Chondrocyte (in vitro differentiated cells): ENCODE measurements at regions not wholly inside any gene's neighbourhood (a gene's known extent, or its start where the extent isn't known, plus 50 kb on each side); places are given as distances from the start of the nearest gene placed in this dataset.

ENCODE experiments used
- DNase-seq: peaks from one replicate; pipeline ENCODE4 v3.0.0; 2021; ENCODE audit warnings: mixed read lengths, low spot score
- H3K27ac Mint-ChIP-seq: one replicate; pipeline ENCODE4 v1.8.0; 2021; ENCODE audit warnings: mild to moderate bottlenecking, moderate library complexity, mixed read lengths; ENCODE audit not compliant: unreplicated experiment
- H3K27me3 Mint-ChIP-seq: 2 replicates; pipeline ENCODE4 v1.8.0; 2021; ENCODE audit warnings: low read depth, mixed read lengths
- H3K36me3 Mint-ChIP-seq: 2 replicates; pipeline ENCODE4 v1.8.0; 2021; ENCODE audit warnings: low read depth, mixed read lengths
- H3K4me1 Mint-ChIP-seq: 2 replicates; pipeline ENCODE4 v1.8.0; 2021; ENCODE audit warnings: low read depth, mild to moderate bottlenecking, mixed read lengths
- H3K4me3 Mint-ChIP-seq: one replicate; pipeline ENCODE4 v1.8.0; 2021; ENCODE audit warnings: mild to moderate bottlenecking, moderate library complexity, mixed read lengths; ENCODE audit not compliant: unreplicated experiment
- H3K9me3 Mint-ChIP-seq: 2 replicates; pipeline ENCODE4 v1.8.0; 2021; ENCODE audit warnings: low read depth, mixed read lengths
- TF ChIP-seq, protein P1 (sequence below): fragments of 200-600 bp; sonication (generic); IDR thresholded peaks from 2 replicates; pipeline ENCODE4 v1.5.0; 2021; ENCODE audit warnings: antibody characterized with exemption, mild to moderate bottlenecking, moderate library complexity

DNA sequence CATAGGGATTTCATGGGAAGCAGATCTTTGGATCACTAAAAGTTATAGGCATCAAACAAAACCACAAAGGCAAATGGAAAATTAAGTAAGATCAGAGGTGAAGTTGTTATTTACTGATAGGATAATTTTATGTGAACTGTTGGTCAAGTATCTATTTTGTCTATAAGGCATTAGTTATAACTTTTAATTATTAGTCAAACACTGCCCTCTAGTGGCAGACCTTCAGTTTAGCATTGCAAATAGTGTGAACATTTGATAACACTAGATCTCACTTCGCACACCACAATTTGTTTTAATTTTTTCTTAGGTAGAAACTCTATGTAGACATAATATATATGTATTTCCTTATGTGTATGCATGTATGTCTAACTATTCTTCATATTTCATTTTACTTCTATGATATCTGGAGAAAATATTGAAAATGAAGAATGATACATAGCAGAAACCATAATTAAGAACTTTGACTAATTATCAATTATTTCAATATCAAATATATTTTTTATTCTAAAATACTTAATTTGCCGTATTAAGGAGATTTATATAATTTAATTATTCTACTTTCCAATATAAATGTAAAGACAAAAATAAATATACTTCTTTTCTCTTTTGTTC lies 214.5 kb upstream of the TACR3 start:
- Mint-ChIP-seq H3K27ac (no peak overlapping the region), H3K27me3 (peaks cover 19% of the 10 kb centered on the region), H3K4me3 (no peak overlapping the region), H3K9me3 (no peaks in the 10 kb centered on the region), H3K36me3 (no peaks in the 10 kb centered on the region), H3K4me1 (no peaks in the 10 kb centered on the region)
- TF ChIP-seq, protein P1, sequence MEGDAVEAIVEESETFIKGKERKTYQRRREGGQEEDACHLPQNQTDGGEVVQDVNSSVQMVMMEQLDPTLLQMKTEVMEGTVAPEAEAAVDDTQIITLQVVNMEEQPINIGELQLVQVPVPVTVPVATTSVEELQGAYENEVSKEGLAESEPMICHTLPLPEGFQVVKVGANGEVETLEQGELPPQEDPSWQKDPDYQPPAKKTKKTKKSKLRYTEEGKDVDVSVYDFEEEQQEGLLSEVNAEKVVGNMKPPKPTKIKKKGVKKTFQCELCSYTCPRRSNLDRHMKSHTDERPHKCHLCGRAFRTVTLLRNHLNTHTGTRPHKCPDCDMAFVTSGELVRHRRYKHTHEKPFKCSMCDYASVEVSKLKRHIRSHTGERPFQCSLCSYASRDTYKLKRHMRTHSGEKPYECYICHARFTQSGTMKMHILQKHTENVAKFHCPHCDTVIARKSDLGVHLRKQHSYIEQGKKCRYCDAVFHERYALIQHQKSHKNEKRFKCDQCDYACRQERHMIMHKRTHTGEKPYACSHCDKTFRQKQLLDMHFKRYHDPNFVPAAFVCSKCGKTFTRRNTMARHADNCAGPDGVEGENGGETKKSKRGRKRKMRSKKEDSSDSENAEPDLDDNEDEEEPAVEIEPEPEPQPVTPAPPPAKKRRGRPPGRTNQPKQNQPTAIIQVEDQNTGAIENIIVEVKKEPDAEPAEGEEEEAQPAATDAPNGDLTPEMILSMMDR = peak; percentile 96
- DNase-seq = no peak

DNA sequence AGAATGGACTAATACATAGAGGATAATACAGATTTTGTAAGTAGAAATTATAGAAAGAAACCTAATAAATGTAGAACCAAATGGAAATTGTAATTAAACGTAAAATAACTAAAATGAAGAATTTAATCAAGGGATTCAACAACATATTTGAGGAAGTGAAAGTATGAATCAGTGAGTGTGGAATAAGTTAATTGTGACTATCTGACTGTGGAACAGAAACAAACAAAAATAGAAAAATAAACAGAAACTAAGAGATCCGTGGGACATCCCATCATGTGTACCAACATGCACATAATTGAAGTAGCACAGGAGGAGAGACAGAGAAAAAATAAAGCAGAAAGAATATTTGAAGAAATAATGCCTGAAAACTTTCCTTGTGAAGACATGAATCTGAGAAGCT lies 208.6 kb upstream of the TACR3 start:
- TF ChIP-seq, protein P1 = no peak
- peaks cover 39% of the 10 kb centered on the region for H3K27me3 Mint-ChIP-seq
- H3K4me3 Mint-ChIP-seq = no peak overlapping the region
- H3K27ac Mint-ChIP-seq = no peak overlapping the region
- no peaks in the 10 kb centered on the region for H3K9me3 Mint-ChIP-seq
- no peak for DNase-seq
- H3K4me1 Mint-ChIP-seq = no peaks in the 10 kb centered on the region
- H3K36me3 Mint-ChIP-seq = no peaks in the 10 kb centered on the region

DNA sequence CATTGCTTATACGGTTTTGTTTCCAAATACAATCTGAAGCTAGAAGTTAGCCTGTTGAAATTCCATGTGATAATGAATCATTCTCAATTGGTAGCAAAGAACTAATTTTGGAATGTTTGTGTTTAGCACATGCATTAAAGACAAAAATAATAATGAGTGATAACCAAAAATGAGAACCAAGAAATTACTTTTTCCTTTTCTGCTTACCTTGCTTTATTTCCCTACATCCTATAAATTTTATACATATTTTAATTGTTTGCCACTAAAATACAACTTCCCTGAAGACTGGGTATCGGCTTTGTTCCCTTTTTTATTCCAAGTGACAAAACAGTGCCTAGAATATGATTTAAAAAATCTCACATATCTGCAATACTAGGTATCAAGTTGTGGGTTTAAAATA lies 203.8 kb upstream of the TACR3 start:
- H3K4me1 Mint-ChIP-seq = no peaks in the 10 kb centered on the region
- TF ChIP-seq, protein P1 = no peak
- no peak overlapping the region for H3K4me3 Mint-ChIP-seq
- no peaks in the 10 kb centered on the region for H3K9me3 Mint-ChIP-seq
- H3K27me3 Mint-ChIP-seq = peaks cover 31% of the 10 kb centered on the region
- no peaks in the 10 kb centered on the region for H3K36me3 Mint-ChIP-seq
- no peak for DNase-seq
- no peak overlapping the region for H3K27ac Mint-ChIP-seq

DNA sequence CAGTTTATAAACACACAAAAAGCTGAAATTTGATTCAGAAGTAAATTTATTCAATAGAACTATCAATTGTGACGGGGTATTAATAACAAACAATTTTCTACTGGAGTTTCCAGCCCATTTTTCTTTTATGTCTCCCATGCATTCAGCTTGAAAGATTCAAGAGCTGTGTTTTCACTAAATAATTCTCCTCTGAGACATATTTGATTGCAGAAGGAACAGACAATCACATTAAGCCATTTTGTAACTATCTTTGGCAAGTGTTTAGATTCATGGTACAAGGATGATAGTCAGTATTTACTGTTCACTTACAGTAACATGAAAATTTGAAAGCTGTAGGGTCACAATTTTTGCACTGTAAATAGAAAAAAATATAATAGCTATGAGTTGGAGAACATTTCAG lies 198.4 kb upstream of the TACR3 start:
- peaks cover 2% of the 10 kb centered on the region for H3K27me3 Mint-ChIP-seq
- no peak overlapping the region for H3K4me3 Mint-ChIP-seq
- DNase-seq = no peak

DNA sequence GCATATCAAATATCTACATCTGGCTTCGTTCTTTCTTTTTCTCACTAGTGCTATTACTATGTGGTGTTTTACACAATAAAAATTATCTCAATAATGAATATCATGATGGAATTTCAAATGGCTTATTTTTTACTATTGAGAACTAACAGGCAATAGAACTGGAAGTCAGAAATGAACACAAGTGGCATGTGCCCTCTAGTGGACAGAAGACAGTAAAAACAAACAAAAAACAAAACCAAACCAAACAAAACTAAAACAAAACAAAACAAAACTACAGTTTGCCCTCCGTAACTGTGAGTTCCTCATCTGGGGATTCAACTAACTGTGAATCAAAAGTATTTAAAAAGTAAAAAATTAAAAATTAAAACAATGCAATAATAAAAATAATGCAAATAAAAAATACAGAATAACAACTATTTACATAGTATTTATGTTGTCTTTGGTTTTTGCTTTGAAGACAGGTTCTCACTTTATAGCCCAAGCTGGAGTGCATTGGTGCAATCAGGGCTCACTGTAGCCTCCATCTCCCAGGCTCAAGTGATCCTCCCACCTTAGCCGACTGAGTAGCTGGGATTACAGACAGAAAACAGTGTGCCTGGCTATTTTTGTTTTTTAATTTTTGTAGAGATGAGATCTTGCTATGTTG lies 195.6 kb upstream of the TACR3 start:
- no peaks in the 10 kb centered on the region for H3K4me1 Mint-ChIP-seq
- H3K27me3 Mint-ChIP-seq = peaks cover 4% of the 10 kb centered on the region
- H3K4me3 Mint-ChIP-seq = no peak overlapping the region
- H3K36me3 Mint-ChIP-seq = no peaks in the 10 kb centered on the region
- no peaks in the 10 kb centered on the region for H3K9me3 Mint-ChIP-seq
- TF ChIP-seq, protein P1 = peak; percentile 83
- H3K27ac Mint-ChIP-seq = no peak overlapping the region
- DNase-seq = no peak

More for the DNA sequence above, 198.4 kb upstream of the TACR3 start:
- Mint-ChIP-seq H3K4me1 (no peaks in the 10 kb centered on the region), H3K27ac (no peak overlapping the region), H3K36me3 (no peaks in the 10 kb centered on the region), H3K9me3 (no peaks in the 10 kb centered on the region)
- TF ChIP-seq, protein P1 = no peak
